SW 1271 (cell line): ENCODE measurements at regions not wholly inside any gene's neighbourhood (a gene's known extent, or its start where the extent isn't known, plus 50 kb on each side); places are given as distances from the start of the nearest gene placed in this dataset.

Experiments
- DNase-seq, 2 experiments: peaks; one replicate each; lab custom pipeline; 2025; lab: John Stamatoyannopoulos, UW

DNA sequence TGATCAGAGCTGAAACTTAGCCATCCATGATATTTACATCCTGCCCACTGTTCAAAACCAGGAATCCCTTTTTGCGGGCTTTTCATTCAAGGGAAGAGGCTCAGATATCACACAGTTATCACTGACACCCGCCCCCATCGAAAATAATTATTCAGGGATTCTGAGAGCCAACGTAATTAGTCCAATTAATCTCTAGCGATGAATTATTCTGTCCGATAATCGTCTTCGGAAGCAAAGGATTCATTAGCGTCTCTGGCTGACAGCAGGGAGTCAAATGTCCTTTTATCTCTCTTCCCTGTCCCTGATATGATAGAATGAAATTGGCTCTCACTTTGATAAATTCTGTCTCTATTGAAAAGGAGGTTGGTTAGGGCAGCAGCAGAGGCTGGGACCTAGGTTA is 140.4 kb upstream of the IPO9 start:
- no peak for DNase-seq

GRCh38 chr1:201689647-201690046 is 139.3 kb upstream of the IPO9 start:
- DNase-seq, result no peak

DNA sequence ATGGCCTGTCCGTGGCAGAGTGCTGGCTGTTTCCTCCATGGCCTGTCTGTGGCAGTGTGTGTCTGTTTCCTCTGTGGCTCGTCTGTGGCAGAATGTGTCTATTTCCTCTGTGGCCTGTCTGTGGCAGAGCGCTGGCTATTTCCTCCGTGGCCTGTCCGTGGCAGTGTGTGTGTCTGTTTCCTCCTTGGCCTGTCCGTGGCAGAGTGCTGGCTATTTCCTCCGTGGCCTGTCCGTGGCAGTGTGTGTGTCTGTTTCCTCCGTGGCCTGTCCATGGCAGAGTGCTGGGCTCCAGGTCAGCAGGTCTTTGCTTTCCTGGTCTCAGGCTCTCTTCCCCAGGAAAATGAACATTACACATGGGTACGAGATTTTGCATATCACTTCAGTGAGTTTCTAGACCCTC is 138.4 kb upstream of the IPO9 start:
- no peak for DNase-seq

DNA sequence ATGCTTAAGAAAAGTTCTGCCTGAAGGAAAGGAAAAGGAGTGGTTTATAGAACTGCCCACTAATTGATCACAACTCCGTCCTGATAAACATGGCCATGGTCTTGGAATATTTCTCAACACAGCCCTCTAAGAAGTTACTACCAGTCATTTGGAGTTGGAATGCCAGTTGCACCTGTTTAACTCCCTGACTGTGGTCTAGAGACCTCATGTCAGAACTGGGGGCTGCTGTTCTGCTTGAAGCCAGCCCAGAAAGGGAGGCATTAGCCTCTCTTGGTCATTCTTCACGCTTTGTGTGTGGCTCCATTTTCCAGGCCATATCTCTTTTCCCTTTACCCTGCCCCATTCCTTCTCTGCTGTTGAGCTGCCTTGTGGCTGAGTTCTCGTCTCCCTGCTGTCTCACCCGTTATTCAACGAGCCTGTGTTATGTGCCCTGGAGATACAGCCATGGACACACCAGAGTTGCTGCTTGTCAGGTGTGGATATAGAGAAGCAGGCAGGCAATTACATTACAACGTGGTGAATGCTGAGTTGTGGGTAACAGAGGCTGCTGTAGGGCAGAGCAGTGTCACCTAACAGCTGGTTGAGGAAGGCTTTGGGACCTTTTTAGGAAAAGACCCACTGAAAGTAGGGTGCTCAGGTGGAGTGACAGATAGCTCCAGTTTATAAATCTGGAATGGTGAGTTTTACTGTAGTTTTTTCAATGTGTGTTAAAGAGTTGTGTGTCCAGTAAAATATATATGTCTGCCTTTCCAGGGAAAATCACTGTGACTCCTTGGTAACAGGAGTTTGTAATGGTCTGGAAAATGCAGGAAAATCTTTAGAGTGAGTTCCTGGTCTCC is 137.0 kb upstream of the IPO9 start:
- no peak for DNase-seq

GRCh38 chr1:201692555-201693394 is 136.2 kb upstream of the IPO9 start:
- no peak for DNase-seq

GRCh38 chr1:201693890-201694607 is 134.9 kb upstream of the IPO9 start:
- no peak for DNase-seq

- DNase-seq, result no peak
These were observed 134.2 kb upstream of the IPO9 start for GRCh38 chr1:201694608-201695335.

DNA sequence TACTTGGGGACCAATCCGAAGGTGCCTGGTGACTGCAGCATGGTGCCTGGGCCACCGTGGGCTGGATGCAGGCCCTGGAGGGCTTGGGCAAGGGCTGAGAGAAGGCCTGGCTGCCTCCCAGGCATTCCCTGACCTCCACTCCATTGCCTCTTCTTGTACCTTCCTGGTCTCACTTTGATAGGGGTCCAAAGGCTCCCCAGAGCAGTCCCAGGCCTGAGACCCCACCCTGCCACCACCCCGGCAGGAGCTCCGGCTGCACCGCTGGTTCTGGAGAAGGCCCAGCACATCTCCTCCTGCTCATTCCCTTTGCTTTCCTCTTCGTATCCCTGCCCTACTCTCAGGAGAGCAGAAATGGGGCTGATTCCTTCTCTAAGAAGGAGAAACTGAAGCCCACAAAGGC is 133.3 kb upstream of the IPO9 start:
- no peak for DNase-seq

DNA sequence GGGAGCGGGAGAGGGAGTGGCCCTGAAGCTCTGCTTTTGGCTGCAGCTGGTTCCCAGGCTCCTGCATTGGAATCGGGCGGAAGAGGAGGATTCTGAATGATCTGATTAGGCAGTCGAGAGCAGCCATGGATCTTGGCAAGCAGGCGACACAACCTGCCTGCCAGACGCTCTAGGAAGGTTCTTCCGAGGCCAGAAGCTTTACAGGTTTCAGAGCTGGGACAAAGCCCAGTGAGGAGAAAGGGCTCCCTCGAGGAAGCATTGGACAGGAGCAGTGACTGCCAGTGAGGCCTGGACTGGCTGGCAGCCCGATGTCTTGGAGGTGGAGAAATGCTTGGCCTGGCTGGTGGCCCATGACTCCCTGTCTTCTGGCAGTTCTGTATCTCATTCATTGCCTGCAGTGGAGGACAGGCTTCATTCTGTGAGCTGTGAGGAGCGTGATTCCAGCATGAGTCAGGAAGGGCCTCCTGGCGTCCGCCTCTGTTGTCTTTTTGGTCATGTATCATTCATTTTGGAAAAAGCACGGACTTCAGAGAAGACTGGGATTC is 132.7 kb upstream of the IPO9 start:
- no peak for DNase-seq

DNA sequence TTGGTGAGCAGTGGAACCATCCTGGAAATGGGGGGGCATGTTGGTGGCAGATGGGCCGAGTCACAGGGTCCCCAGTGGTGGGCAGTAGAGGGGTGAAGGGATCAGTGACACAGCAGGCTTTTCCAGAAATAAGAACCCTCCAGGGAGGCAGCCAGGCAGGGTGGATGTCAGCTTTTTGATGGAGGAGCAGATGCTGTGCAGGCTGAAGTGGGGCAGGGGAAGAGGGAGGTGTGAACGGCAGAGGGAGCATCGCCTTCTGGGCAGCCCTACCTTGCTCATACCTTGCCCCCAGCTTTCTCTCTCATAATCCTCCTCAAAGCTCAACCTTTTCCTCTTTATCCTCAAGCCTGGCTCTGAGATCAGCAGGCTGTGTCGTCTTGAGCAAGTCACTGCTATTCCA is 131.8 kb upstream of the IPO9 start:
- DNase-seq, result no peak

- DNase-seq, result no peak
These were observed 127.1 kb upstream of the IPO9 start for GRCh38 chr1:201701831-201702230.

DNA sequence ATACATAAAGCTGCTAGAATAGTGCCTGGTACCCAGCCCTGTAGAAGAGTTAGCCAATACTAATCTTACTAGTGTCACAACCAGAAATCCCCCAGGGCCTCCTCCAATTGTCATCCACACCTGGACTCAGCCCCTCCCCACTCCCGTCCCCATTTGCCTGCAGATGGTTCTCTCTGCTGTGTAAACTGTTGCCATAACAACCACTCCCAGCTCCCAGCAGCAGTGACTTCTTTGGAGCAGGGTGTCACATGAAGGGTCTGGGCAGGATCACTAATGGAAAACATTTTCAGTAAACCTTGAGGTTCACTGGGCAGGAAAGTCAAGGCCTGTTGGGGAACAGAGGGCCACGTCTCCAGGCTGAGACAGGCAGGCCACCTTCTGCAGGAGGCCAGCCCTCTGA is 126.0 kb upstream of the IPO9 start:
- no peak for DNase-seq

DNA sequence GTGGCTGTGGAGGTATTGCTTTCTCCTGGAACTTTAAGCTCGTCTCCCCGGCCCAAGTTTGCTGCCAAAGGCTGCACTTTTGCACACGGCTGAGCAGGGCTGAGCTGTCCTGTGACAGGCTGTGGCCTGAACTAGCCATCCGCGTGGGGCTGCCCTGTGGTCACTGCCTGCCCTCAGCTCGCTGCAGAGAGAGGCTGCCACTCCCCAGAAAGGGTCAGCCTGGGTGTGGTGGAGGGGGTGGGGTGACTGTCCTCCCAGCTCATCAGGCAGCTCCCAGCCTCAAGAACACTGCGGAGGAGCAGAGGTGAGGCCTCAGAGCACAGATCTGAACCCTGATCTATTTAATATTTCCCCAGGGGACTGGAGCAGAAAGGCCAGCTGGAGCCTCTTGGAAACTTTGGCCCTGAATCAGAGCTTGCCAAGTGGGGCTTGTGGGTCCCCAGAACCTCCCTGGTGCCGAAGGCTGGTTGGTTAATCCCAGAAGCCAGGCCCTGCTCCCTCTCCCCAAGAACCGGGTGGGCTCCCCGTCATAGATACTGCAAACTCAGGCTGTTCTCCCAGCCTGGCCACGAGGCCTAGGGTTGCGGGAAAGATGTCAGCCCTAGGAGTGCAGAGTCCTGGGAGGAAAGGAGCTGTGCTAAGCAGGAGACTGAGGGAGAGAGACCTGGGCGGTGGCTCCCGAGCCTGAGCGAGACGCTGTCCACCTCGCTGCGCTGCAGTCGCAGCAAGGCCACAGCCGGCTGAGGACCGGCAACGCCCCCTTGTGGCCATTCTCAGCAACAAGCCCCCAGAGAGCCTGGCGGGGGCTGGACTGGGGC is 125.1 kb upstream of the IPO9 start:
- DNase-seq, result peak in 1 of 2 experiments; percentile 46

- no peak for DNase-seq
These were observed 124.5 kb upstream of the IPO9 start for GRCh38 chr1:201704439-201704792.

GRCh38 chr1:201705389-201705788 is 123.6 kb upstream of the IPO9 start:
- DNase-seq, result no peak

DNA sequence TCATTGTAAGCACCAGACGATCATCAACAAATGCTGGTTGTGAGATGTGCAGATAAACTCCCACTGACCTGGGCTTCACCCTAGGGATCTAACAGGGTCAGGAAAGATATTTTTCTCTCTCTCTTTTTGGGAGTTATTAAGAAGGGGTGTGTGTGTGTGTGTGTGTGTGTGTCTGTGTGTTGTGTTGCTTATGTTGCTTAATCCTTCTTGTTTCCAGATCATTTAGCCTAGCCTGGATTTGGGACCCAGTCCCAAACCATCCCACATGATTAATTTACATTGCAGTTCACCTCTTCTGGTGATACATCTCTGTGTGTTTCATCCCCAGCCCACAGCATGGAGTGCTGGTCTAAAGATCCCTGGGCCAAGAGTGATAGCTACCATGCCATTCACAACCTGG is 122.8 kb upstream of the IPO9 start:
- DNase-seq, result no peak

- no peak for DNase-seq
These were observed 121.9 kb upstream of the IPO9 start for GRCh38 chr1:201707027-201707426.

GRCh38 chr1:201707656-201708055 is 121.3 kb upstream of the IPO9 start:
- DNase-seq, result no peak

GRCh38 chr1:201708085-201708512 is 120.9 kb upstream of the IPO9 start:
- DNase-seq, result no peak

GRCh38 chr1:201708691-201709090 is 120.3 kb upstream of the IPO9 start:
- DNase-seq, result no peak
